ENCODE measurements at regions not wholly inside any gene's neighbourhood (a gene's known extent, or its start where the extent isn't known, plus 50 kb on each side); places are given as distances from the start of the nearest gene placed in this dataset.

DNA sequence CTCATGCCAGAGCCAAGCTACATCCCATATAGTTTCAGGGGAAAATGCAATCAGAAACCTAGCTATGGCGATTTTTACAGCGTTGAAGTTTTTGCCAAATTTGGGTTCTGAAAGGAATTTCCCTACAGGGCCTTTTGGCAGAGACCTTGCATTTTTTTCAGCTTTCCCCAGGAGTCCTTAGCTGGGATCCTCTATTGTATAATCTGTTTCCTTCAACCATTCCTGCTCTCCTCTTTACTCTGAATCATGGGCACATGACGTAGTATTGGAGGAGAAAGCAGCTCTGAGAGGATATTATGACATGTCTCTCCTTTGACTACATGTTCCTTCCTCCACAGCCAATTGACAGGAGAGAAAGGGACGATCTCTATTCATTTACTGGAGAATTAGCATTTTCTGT lies 118.5 kb upstream of the ERCC6L2 start:
- no peak for DNase-seq (ENCODE audit: low spot score)

DNA sequence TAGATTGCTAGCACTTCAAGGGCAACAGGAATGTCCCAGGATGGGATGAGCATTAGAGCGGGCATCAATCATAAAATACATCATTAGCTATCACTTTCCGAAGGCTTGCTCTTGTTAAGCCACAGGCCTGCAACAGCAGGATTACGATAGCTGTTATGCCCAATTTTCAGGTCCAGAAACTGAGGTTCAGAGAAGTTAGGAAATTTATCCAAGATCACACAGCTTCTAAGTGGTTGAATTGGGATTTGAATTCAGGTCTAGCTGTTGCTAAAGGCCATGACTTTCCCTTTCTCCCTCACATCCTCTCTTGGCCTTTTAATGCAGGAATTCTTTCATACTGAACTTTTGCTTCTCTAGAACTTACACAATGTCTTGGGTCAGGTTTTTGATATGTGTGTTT lies 119.4 kb upstream of the ERCC6L2 start:
- no peak for DNase-seq (ENCODE audit: low spot score)

DNA sequence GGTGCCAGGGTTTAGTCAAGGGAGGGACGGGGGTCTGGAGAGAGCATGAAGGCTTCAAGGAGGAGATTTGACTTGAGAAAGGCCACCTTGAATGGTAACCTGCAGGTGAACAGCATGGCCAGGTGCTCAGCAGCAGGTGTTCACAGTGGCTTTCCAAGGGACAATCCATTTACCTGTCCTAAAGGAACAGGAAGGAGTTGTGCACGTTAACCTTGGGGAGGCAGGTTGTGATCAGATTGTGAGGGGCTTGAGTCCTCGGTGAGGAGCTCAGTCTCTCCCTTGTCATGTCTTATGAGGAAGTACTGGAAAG lies 120.1 kb upstream of the ERCC6L2 start:
- no peak for DNase-seq (ENCODE audit: low spot score)

DNA sequence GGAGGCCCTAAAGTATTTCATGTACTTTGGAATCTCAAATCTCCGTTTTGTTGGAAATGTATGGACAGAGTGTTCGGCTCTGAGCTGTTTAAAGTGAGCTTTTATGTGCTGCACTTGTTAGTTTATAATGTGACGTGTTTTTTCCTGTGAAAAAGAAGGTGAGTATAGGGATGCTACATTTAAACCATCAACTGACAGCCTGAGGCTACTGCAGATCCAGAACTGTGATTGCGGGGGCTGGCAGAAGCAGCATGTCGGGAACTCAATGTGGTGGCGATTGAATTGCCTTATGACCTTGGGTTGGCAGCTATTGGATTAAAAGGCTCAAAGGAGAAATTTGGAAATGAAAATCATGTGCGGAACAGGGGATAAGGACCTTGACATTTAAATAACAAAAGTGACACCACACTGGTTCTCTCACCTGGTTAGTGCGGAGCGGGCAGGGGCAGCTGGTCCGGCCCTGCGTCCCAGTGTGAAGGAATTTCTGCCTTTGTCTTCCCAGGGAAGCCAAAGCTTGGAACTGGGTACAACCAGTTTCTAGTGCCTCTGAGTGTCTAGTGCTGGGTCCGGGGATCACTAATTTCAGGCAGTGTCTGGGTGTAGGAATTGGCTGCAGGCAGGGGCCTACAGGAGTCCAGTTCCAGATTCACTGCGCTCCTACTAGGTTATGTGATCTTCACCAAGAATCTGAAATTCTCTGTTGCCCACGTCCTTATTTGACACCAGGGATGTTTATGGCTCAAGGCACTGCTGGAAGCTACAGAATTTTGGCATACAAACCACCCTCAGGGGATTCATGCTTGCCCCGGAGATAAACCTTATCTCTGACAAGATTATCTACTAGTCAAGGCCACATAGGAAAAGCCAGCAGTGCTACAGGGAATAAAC lies 120.7 kb upstream of the ERCC6L2 start:
- no peak for DNase-seq (ENCODE audit: low spot score)

DNA sequence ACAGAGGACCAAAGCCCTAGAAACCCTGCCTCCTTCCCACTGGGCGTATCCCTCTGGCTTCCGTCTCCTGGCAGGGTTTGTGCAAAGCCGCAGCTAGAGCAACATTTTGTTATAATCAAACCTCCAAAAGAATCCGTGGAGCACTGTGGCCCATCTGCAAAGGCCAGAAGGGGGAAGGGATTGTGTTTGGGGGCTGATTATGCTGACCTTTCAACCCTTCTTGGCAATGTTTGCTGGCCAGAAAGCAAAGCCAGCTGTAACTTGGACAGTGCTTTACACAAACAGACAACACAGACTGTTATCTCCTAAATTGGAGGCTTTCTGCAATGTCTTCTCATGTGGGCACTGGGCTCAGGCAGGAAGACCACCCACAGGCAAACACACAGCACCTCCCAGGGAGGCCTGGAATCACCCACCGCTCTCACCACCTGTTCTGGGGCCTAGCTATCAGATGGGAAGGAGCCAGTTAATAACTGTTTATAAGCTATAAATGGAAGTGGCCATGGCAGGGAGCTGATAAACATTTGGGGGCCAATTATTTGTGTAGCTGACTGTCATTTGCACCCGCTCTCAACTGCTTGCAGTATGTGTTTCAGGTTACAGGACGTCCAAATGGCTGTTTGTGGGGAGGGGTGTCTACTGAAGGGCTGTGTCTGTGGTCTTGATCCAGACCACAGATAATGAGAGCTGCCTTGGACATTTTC lies 121.6 kb upstream of the ERCC6L2 start:
- no peak for DNase-seq (ENCODE audit: low spot score)

DNA sequence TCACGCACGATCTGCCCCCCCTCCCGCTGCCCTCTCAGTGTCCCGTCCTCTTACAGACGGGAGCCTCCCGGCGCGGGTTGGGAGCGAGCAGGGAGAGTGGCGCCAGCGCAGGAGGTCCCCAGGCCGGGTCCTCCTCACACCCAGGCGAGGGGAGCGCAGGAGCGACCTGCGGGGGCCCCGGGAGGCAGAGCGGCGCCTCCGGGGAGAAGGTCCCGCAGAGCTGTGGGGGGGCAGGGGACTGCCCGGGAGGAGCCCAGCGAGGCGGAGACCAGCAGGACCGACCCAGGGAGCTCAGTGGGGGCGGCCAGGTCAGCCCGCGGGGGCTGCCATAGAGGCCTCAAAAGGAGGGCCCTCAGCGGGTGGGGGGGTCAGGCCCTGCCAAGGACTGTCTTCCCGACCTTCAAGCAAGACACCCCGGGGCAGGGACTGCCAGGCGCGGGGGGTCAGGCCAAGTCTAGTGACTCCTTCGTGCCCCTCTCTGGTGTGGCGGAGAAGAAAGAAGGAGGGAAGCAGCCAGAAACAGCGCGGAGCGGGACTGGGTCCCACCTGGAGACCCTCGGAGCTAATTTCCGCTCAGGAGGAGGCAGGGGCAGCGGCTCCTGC lies 123.3 kb upstream of the ERCC6L2 start:
- no peak for DNase-seq (ENCODE audit: low spot score)

DNA sequence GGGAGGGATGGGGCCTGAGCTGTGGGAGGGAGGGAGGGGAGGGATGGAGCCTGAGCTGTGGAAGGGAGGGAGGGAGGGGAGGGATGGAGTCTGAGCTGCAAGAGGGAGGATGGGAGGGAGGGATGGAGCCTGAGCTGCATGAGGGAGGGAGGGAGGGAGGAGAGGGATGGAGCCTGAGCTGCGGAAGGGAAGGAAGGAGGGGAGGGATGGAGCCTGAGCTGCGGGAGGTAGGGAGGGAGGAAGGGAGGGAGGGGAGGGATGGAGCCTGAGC lies 124.0 kb upstream of the ERCC6L2 start:
- no peak for DNase-seq (ENCODE audit: low spot score)

DNA sequence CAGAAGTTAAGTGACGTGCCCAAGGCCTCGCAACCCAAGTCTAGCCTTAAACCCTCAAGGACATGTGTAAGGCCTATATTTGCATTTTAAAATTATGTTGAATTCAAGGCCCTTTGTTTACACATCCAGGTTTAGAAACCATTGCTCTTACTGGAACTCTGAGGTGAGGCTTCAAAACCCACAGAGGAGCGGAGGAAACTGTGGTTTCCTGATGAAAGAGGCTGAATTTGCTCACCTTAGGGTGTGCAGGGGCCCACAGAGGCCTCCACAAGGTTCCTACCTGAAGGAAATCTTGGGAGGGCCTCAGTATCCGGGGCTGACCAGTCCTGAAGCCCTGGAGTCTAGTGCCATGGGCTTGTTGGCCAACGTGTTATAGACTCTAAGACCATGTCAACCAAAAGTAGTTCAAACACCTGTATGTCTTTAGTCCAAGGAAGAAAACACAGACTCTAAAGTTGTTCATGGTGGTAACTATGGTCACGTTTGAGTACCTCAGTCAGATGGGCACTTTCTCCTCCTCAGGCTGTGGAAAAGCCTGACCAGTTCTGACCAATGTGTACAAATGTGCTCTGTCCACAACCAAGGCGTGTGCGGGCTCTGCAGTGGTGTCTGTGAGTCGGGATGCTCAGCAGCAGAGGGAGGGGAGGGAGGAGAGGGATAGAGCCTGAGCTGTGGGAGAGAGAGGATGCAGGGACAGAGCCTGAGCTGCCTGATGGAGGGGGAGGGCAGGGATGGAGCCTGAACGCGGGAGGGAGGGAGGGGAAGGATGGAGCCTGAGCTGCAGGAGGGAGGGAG lies 124.6 kb upstream of the ERCC6L2 start:
- DNase-seq (ENCODE audit: low spot score): no peak

DNA sequence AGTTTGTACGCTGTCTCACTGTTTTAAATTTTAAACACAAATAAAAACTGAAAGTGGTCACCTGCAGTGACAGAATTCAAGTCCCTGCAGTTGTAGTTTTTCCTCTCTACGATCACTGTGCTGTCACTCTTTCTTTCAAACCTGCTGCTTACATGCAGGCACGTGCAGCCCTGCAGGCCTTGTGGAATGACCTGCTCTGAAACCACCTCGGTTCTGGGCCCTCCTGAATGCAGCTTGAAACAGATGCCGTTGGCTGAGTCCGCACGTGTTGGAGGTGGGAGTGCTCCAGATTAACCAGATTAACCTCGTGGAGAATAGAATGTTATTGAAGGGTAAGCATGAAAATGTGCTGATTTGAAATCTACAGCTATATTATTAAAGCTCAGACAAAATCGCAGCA lies 126.0 kb upstream of the ERCC6L2 start:
- DNase-seq (ENCODE audit: low spot score): no peak

DNA sequence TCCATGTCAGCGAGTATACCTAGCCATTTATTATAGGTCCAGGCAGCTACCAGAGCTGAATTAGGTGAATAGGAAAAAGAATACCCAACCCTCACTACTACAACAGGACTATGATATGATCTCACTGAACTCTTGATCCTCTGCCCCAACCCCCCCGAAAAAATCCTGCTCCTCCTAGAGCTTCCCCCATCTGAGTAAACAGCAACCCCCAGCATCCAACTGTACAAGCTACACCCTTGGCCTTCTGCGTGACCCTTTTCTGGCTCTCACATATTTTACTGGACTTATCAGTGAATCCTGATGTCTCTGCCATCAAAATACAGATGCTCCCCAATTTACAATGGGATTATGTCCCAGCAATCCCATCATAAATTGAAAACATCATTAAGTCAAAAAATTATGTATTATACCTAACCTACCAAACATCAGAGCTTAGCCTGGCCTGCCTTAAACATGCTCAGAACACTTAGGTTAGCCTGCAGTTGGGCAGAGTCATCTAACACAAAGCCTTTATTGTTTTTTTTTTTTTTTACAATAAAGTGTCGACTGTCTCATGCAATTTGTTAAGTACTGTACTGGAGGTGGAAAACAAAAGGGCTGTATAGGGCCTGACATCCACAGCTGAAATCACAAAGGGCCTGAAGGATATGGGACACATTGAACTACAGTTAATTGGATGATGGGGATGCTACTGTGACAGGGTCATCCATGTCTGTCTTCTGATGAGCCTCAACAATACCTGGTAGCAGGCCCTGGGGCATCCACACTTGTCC lies 128.9 kb upstream of the ERCC6L2 start:
- no peak for DNase-seq (ENCODE audit: low spot score)

DNA sequence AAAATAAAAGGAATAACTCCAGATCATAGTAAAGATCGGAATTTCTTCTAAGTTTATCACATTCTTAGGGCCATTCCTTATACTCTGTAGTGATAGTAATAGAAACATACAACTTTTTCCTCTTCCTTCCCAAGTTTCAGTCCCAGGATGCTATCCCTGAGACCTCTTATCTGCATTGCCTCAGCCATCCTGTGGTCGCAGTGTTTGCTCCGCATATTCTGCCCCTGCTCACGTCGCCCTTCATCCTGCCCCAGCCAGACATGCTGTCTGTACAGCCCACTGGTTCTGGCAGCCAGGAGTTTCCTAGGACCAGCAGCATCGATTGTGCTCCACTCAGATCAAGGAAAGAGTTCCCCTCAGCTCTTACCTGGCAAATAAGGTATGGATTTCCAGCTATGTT lies 132.7 kb upstream of the ERCC6L2 start:
- no peak for DNase-seq (ENCODE audit: low spot score)

DNA sequence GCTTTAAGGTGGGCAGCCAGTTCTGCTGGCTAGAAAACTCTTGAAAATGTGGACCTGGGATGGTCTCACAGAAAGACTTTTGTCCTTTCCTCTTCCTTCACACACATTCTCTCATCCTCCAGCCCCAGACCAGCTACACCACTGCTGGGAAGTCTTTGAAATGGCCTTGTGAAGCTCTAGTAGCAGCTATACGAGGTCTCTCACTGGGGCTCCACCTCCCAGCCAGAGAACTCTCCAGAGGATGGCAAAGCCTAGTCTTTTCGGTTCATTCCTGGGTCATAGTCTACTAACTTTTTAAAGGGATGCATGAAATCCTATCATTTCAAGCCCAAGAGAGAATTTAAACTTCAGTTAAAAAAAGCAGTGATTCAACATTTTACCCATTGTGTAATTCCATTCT lies 133.9 kb upstream of the ERCC6L2 start:
- no peak for DNase-seq (ENCODE audit: low spot score)

DNA sequence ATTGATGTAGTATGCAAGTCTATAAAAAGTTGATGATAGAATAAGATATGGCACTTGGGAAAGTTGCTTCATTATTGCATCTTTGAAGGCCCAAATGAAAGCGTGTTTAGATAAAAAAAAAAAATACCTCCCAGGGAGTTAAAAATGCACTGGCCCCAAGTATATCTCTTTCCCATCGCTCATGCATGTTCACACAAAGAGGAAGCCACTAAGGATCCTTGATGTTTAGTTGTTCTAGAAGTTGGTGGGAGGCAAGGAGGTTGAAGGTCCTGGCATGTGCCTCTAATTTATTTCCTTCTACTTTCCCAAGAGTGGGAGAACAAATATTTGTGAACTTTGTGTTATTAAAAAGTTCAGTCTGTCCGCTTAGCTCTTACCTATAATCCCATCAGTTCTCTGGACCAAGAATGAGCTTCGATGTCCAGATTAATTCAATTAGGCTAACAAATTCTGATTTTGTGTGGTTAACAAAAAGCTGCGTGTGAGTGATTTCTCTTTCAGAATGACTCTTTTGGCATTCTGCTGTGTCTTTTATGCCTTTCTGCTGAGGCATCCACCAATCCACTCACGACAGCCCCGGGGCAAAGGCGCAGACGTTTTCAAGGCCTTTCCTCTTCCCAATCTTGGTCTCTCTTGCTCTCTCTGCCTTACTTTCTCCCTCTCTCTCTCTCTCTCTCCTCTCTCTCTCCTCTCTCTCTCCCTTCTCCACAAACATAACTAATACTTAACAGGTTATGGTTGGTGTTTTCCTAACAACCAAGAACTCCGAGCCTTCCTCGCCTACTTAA lies 135.1 kb upstream of the ERCC6L2 start:
- DNase-seq (ENCODE audit: low spot score): no peak

DNA sequence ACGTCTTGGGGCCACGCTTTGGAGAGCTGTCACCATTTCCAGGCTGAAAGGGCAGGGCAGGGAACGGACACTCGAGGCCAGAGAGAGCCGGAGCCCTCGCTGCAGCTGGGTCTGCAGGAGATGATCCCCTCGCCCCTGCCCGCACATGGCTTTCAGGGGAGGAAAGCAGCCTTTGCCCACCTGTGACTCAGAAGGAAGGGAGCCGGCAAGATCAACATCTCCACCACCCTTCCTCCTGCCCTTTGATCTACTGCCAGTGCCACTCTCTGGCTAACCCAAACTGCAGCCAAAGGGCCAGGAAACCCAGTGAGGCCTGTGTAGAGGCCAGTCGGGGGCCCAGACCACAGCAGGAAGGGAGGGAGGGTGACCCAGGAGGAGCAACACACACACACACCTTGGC lies 137.1 kb upstream of the ERCC6L2 start:
- no peak for DNase-seq (ENCODE audit: low spot score)

DNA sequence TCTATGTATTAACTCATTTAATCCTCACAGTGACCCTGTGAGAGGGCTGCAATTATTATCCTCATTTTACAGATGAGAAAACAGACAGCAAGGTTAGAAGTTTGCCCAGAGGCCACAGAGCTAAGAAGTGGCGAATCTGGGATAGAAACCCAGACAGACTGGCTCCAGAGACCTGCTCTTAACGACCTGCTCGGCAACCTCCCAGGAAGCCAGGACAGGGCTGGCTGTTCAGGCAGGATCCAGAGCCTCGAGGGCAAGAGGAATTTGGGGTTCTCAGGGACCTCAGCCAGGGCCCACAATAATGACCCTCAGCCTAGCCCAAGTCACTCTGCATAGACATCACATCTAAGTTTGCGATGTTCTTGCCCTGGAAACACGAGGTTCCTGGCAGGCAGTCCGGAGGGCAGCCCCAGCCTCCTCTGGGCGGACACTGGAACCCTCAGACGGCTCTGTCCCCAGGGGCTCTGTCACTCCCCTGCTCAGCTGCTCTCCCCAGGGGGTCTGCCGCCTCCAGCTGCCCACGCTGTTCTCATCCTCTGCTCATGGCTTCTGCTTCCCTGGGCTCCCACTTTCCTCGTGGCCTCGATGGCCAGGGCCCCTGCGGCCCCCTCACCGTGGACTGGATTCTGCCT lies 138.5 kb upstream of the ERCC6L2 start:
- no peak for DNase-seq (ENCODE audit: low spot score)

DNA sequence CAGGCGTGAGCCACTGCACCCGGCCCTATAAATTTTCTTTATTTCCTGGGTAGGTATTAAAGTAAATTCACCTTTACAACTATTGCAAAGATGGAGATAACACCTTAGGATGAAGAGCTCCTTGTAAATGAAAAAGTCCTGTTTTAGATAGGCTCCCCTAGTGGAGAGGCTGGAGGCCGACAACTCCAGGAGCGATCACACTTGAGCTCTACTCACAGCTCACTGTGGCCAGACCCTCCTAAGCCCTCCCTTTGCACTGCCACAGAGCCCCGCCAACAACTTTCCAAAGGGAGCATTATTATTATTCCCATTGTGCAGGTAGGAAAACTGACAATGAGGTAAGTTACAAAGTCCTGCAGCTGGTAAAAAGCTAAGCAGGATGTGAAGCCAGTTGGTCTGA lies 139.1 kb upstream of the ERCC6L2 start:
- DNase-seq (ENCODE audit: low spot score): no peak

DNA sequence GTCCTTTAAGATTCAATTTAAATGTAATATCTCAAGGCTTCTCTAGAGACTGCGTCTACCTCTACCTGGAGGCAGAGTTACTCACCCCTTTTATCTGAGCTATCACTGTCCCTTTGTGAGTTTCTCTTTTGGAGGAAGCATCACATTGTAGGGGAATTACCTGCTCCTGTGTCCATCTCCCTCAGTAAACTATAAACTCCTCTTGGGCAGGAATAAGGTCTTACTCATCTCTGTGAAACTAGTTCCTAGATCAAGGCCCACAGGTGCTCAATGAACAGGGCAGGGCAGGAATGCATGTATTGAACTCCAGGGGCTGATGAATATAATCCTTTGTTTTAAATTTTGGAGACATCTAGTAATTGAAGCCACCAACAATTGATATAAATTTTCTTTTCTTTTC lies 139.8 kb upstream of the ERCC6L2 start:
- DNase-seq (ENCODE audit: low spot score): no peak

DNA sequence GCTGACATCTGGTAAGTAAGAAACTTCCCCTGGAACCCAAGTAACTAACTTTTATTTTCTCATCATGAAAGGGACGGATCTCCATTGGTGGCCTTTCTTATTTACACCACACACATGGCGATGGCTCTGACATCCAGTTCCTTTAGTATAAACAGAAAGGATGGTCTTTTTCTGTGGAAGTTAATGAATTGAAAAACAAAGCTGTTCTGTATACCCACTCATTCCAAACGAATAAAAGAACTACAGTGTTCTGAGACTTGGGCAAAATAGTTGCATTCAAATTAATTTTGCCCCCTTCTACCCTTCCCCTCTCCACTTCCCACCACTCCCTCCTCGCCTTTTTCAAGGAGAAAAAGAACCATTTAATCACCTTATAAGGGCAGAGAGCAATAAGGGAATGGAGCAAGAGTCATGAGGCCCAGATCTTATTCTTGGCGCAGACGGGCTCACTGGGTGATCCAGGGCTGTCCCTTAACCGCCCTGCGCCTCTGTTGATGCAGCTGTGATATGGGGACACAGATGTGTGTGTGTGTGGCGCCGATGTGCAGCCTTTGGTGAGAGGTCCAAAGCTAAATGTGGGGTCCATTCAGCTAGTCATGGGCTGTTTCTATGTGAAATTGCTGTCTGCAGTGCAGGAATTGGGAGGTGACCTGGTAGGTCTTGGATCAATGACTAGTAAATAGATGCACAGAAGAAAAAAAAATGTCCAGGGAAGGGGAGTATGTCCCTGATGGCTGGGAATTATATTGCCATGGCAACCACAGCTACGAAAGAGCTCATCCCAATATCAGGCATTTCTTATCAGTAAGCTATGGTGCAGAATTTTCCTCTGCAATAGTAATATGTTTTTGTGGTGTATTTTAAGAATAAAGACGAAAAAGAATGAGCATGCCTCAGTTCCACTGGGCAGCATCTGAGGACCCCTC lies 141.5 kb upstream of the ERCC6L2 start:
- no peak for DNase-seq (ENCODE audit: low spot score)

DNA sequence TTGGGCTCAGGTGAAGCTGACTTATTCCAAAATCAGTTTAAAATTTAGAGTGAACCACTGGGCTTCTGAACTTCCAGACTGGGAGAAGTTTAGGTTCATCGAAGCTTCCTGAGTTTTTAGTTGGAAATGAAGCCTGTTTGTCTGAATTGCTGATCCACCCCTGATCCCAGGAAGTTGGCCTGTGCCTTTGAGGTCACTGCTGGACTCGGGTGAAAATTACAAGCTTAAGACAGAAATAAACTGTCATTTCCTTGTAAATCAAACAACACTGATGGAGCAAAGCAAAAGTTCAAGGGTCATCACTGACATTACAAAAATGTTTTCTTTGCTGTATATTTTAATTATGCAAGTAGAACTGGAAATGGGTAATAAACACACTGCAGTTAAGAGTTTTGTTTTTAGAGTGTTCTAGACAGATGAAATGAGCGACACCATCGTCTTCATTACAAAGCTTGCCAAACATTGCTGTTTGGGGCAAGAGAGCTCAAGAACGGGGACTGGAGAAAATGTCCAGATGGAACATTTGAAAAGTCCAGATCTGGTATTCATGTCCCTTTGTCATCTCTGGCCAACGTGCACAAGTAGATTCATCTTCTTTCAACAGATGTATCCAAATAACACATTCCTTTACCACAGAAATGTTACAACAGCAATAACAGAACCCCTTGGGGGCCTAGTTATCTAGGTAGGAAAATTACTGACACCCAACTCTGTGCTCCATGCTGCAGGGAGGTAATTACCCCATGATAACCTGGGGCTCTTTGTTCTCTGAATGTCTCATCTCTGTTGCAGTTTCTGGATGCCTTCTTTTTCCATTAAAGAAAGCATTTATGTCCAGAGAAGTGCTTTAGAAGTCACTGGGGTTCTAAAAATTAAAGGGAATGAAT lies 142.4 kb upstream of the ERCC6L2 start:
- DNase-seq (ENCODE audit: low spot score): no peak
